HG03097 (cell line): ENCODE measurements at regions not wholly inside any gene's neighbourhood (a gene's known extent, or its start where the extent isn't known, plus 50 kb on each side); places are given as distances from the start of the nearest gene placed in this dataset.

Experiments
- ATAC-seq: cut with Tn5 transposase; IDR thresholded peaks from one replicate; pipeline ENCODE4 v1.9.1; 2021; ENCODE audit not compliant: unreplicated experiment, low FRiP score

GRCh38 chr12:124434354-124434753 lies 133.1 kb downstream of the NCOR2 start:
- ATAC-seq, result no peak

- ATAC-seq, result no peak
These were observed 133.5 kb downstream of the NCOR2 start for GRCh38 chr12:124433879-124434278.

GRCh38 chr12:124433147-124433874 lies 134.1 kb downstream of the NCOR2 start:
- no peak for ATAC-seq

- ATAC-seq, result no peak
These were observed 135.0 kb downstream of the NCOR2 start for GRCh38 chr12:124432376-124432775.

GRCh38 chr12:124431971-124432370 lies 135.4 kb downstream of the NCOR2 start:
- no peak for ATAC-seq

GRCh38 chr12:124430491-124430890 lies 135.6 kb downstream of the RFLNA start:
- ATAC-seq, result no peak

- no peak for ATAC-seq
These were observed 134.6 kb downstream of the RFLNA start for GRCh38 chr12:124429535-124429934.

GRCh38 chr12:124428792-124429281 lies 133.9 kb downstream of the RFLNA start:
- no peak for ATAC-seq

GRCh38 chr12:124428136-124428791 lies 133.4 kb downstream of the RFLNA start:
- no peak for ATAC-seq

- ATAC-seq, result no peak
These were observed 132.0 kb downstream of the RFLNA start for GRCh38 chr12:124426594-124427555.

GRCh38 chr12:124425667-124426066 lies 130.8 kb downstream of the RFLNA start:
- ATAC-seq, result no peak

GRCh38 chr12:124424516-124424905 lies 129.6 kb downstream of the RFLNA start:
- no peak for ATAC-seq

- no peak for ATAC-seq
These were observed 129.0 kb downstream of the RFLNA start for GRCh38 chr12:124423761-124424515.

- ATAC-seq, result no peak
These were observed 128.0 kb downstream of the RFLNA start for GRCh38 chr12:124422570-124423523.

- ATAC-seq, result no peak
These were observed 127.3 kb downstream of the RFLNA start for GRCh38 chr12:124422142-124422569.

- ATAC-seq, result no peak
These were observed 126.2 kb downstream of the RFLNA start for GRCh38 chr12:124420996-124421674.

- ATAC-seq, result no peak
These were observed 125.4 kb downstream of the RFLNA start for GRCh38 chr12:124420041-124420995.
